HG02571 (cell line): ENCODE measurements at regions not wholly inside any gene's neighbourhood (a gene's known extent, or its start where the extent isn't known, plus 50 kb on each side); places are given as distances from the start of the nearest gene placed in this dataset.

ENCODE experiments used
- ATAC-seq: cut with Tn5 transposase; IDR thresholded peaks from one replicate; pipeline ENCODE4 v1.9.1; 2021; ENCODE audit warnings: mild to moderate bottlenecking, moderate library complexity; ENCODE audit not compliant: unreplicated experiment

DNA sequence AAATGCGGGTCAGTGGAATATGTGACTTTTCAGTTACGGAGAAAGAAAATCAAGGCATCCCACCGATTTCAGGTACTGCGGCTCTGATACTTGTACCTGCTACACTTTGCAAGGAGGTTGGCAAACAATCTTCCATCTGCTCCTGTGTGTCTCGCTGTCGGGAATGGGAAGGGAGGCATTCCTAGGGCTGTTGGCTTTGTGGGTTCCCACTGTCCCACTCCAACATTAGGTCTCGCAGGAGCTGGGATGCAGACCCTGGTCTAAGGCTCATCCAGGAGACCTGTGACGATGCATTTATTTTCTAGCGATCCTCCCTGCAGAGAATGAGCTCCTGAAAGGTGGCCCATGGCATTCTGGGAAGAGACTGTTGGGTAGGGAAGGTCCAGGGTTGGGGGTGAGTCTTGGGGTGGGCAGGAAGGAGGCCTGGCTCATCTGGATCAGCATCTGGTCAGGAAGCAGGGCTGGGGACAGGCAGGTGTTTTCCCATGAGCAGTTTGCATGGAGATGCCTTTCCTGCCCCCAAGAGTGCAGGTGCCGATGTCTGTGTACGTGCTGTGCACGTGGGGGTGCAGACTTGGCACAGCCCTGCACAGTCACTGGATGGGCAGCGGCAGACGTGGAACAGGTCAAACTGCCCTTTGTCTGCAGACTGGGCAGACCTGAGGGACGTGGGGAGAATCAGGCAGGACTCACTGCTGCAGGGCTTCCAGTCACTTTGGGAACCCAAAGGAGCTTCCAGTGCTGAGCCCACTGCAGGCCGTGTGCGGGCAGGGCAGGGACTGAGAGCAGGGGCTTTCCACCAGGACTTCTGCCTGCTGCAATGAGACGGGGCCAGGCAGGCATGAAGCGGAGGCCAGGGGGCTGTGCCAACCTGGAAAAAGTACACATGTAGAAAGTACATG, 152.4 kb downstream of the TEX29 start:
- ATAC-seq: no peak

DNA sequence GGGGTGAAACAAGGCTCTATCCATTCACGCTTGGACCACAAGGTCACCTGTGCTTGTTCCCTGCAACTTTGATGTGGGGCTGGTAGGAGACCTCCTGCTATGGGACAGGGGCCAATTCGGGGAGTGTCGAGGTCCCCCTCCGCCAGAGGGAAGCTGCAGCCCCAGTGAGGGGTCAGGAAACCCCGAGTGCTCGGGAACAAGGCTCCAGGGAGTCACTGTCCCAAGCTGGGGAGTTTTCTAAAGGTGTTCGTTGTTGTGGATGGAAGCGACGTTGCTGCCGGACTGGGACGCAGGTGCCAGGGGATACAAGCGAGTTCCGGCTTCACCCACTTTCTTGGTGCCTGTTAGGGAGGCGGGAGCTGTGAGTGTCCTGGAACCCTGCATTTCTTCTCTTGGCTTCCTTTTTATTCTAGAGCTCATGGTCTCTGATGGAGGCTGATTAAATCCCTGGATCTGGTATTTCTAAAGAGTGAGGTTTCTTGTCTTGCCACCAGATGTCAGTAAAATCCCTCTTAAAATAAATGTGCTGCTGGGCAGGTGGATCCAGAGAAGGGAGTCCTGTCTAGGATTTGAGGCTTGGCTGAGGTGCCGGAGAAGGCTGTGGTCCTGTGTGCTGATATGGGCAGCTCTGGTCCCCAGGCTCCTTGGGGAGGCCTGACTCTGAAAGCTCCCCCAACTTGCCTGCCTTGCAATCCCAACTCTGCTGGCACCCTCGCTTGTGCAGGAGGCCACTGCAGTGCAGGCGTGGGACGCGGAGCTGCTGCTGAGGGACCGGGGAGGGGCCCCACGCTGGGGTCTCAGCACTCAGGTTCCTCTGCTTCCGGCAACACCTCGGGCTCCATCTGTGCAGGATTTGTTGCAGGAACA, 153.9 kb downstream of the TEX29 start:
- ATAC-seq: no peak

DNA sequence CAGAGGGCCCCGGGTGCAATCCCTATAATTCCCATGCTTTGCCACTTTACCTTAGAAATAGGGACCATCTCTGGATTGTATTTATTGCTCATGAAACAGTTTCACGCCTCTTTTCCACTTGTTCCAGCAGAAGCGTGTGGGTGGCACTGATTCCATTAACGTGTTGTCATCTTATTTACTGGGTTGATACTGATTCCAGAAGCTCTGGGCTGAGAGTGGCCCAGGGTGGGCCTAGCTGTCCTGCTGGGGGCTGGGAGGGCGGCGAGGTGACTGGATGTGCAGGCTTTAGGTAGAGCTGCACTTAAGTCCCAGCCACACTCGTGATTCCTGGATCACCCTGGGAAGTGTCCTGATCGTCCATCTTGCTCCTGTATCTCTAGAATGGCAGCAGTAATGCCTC, 155.0 kb downstream of the TEX29 start:
- no peak for ATAC-seq

DNA sequence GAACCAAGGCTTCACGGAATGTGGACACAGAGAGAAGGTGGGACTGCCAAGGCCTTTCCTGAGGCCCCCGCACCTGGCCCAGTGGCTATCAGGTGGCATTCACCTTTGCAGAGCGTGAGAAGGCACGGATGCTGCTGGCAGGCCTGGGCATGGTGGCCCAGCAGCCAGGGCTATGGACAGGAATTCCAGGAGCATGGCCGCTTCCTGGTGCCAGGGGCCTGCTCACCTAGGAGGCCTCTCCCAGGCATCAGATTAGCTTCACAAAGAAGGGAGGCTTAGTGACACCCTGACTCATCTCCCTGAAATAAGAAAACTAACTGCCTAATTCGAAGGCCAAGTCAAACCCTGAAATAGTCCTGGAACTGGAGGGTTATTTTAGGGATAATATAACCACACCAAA, 155.8 kb downstream of the TEX29 start:
- ATAC-seq: no peak

DNA sequence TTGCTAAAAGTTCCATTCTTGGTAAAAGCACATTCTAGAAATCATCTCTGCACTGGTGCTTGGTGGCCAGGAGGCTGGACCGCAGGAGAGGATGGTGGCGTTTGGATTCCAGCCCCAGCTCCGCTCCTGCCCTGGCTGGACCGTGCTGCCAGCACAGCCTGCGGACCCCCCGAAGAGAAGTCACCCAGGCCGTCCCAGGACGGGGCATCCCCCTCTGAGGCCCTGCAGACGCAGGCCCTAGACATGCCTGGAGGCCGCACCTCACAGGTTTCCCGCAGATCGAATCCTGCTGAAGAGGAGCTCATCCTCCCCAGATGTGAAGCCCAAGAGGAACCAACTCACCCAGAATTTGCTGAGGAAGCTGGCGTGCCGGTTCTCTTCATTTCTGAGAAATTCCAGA, 159.0 kb downstream of the TEX29 start:
- ATAC-seq: no peak

DNA sequence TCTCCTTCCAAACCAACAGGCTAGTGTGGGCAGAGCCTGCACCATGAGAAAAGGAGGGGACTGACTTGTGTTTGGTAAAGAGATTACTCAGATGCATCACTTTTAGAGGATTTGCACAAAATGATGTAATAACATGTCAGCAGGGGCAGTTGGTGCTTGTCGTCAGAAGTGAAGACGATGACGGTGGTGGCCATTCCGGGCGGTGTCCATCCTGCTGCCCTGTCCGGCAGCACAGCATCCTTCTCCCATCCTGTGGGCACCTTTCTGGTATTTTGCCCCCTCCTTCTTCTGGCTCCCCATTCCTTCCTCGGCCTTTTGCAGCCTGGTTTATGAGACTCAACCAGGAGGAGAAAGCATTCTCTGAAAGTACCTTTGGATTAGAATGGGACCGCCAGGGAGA, 160.1 kb downstream of the TEX29 start:
- no peak for ATAC-seq

DNA sequence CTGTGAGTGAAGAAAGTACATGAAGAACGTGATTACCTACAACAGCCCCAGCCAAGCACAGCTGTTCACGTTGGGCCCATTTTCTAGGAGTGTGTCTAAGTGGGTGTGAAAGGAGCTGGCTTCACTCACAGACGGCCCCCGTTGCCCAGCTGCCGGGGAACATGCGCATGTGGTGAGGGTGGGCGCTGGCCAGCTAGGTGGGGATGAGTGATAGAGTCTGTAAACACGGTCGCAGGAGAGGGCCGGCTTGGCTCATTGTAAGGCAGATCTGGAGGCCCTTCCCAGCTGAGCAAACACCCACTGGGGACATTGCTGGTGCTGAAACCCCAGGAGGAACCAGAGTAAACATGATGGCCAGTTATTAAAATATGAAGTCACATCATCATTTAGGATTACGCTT, 160.5 kb downstream of the TEX29 start:
- ATAC-seq: no peak

DNA sequence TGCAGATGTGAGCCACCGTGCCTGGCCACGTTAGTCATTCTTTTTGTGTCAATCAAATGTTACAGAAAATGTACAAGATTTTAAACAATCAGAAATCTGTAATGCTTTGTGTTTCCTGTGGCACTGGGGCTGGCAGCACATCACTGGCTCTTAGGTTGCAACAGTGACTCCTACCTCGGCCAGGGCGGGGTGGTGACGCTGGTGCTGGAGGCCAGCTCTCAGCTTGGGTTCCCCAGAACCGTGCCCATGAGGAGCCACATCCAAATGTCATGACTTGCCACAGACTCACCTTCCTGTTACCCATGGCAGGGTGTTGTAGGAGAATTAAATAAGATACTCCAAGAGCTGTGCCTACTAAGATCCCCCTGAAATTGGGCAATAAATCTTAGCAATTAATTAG, 161.7 kb downstream of the TEX29 start:
- no peak for ATAC-seq

DNA sequence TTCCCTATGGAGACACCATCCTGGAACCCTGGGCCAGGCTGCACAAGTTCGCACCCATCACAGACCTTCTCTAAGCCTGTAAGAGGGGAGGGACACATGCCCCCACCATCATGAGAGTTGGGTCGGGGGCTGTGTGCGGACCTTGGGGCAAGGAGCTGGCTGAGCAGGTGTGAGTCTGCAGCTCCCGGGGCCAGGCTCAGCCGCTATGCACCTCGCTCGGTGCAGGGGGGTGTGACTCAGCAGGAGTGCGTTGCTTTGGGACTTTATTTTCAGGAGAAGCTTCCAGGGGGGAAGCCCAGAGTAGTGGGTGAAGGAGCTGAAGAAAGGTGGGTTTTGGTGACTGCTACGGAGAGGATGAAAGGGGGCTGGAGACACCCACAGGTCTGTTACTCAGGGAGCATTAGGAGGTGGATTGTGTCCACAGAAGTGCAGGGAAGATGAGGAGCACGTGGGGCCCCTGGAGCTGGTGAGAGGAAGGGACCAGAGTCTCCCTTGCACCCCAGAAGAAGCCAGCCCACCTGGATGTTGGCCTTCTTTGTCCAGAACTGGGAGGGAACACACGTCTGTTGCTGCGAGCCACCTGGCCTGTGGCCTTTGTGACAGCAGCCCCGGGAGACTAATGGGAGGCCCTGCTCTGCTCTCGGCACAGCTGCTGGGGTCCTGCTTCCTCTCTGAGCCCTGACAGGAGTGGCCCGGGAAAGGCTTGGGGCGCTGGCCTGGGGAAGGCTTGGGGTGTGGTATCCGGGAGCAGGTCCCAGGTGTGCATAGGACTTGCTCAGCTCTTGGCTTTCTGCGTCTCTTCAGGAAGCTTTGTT, 162.6 kb downstream of the TEX29 start:
- no peak for ATAC-seq

DNA sequence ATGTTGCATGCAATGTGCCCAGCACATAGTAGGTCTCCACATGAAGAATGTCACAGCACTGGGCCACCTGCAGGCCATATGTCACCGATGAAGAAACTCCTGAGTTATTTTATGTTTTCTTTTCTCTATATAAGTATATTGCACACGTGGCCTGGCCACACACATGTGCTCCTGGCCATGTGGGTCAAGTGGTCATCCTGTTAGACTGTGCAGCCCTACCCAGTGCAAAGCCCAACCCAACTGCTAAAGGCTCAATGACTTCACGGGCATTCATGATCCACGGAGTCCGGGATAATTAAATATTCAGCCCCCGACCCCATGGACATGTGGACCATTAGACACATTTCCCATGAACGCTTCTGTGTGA, 163.2 kb downstream of the TEX29 start:
- ATAC-seq: no peak

DNA sequence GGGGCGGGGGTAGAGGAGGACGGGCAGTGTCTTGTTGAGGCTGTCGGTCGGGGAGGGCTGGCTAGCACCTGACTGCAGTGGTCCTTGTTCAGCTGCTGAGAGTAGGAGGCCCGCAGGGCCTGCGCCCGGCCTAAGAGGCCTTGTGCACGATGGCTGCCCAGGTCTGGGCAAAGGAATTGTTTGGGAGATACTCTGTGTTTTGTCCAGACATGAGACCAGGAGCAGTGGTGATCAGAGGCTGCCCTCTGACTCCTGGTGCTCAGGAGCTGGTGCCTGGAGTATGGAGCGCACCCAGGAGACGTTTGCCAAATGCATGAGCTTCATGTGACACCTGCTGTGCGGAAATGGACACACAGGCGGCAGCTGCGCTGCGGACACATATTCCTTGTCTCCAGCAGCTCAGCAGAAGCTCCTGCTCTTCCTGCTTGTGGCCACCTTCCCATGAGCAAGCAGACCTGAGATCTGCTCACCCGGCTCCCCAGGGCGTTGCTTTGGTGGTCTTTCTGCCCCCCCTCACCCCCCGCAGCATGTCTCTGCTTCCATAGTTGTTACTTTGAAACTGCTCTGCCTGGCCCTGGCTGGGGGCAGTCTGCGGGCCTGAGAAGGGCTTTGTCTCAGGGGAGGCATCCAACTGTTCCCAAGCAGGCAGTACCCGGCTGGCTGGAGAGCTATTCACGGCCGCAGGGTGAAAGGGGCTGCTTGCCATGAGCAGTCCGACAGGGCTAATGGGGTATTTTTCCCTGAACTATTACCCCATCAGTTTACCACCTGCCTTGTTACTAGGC, 163.9 kb downstream of the TEX29 start:
- ATAC-seq: no peak

DNA sequence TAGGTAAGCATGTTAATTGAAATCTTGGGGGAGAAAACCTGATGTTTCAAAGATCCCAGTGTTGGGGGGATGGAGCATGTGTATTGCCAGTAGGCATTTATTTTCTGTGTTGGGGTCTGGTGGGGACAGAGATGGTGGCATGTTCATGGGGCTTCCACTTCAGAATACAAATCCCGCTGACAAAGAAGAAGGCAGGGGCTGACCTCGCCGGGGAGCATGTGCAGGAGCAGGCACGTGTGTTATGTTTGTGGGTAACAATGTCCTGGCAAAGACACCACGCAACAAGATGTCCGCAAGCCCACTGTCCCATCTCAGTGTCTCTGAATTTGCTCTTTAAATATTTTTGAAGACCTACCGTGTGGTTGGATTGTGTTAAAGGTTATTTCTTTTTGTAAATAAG, 164.5 kb downstream of the TEX29 start:
- ATAC-seq: no peak

DNA sequence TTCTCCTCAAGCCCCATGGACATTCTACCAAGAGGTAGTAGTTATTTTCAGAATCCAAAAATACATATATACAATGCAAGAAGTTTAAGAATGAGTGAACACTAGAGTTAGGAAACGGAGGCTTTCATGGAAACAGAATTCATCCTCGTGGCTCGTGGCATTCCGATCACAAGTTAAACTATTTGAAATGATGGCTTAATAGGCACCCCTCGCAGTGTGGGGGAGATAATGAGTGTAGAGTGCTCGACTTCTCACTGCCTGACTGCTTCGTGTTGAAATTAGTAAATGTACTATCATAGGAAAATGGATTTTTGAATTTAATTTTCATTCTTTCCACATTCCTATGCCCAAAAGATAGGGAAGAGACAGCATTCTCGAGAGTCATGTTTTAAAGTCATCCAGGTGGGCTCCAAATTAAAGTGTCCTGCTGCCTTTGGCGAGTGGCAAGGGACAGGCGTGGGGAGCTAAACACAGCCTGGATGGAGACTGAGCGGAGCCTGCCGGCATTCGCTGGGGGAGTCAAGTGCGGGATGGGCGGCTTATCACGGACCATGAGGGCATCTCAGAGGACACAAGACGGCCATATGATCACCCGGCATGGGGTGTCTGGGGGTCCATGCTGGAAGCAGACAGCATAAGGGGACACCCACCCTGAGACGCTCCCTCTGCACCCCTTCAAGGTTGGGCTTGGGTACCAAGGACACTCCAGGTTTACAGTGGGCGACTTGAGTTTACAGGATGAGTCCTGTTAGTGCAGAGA, 165.2 kb downstream of the TEX29 start:
- ATAC-seq: no peak

DNA sequence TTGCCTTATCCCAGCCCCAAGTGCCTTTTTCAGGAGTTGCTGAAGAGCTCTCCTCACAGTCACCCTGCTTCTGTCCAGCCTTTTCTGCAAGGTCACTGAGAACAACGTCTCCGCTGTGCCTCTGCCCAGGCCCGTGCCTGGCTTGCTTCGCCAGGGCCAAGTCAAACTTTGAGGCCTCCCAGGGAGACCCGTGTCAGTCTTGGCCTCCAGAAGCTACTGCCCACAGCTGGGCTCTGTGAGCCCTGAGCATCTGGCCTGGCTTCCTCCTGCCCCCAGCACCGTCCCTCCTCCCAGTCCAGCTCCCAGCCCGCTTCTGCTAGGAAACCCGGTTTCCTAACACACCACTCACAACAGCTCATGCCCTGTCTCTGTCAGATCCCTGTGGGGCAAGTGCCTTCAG, 165.9 kb downstream of the TEX29 start:
- no peak for ATAC-seq

DNA sequence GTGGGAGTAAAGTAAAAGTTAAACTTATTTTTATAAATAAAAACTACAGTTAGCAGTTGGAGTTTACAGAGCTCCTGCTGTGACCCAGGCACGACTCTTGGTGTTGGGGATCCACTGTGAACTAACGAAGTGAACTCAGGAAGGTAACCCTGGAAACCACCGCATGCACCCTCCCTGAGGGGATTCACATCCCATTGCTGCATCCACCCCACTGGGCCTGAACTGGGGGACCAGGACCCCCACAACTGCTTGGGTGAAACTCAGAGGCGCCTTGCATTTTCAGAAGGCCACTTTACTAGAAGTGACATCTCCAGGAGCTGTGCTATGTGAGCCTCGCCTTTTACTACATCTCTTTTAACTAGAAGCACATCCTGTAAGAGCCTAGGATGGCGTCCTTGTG, 166.4 kb downstream of the TEX29 start:
- no peak for ATAC-seq

DNA sequence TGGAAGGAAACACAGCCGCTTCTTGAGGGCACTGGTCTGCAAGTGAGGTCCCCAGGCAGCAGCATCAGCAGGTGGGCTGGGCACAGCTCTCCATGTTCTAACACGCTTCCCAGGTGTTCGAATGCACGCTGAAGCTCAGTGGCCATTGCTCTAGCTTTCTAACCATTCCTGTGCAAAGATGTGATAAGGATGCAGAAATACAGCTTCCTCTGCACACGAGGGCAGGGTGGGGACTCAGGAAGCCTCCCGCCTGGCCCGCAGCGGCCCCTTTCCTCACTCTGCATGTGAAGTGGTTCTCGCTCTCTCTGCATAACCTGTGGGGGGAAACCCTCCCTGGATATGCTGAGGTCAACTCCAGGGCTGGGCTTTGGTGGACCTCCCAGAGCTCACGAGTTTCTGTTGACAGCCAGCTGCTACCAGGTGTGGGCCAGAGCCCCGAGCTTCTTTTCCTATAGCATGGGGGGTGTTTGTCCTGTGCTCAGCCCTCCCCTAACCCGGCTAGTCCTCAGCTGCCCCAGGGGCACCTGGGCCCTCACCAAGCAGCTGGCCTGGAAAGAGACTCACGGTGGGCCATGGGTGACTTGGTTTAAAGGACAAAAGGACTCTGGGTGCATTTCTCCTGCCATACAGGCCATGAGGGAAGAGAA, 168.2 kb downstream of the TEX29 start:
- ATAC-seq: no peak

DNA sequence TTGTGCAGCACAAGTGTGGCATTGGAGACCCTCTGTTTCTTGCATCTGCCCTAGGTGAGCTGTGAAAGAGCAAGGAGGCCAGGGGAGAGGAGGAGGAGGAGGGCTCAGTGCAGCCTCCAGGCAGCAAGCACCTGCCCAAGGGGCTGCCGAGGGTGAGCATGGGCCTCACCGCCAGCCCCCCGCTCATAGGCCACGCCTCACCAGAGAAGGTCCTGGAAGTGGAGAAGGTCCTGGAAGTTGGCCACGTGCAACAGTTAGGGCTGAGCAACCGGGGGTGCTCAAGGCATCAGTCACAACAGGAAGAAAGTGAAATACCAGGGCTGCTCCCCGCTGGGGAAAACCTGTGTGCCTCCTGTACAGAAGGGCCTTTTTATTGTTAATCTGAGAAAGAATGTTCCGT, 168.9 kb downstream of the TEX29 start:
- ATAC-seq: no peak

DNA sequence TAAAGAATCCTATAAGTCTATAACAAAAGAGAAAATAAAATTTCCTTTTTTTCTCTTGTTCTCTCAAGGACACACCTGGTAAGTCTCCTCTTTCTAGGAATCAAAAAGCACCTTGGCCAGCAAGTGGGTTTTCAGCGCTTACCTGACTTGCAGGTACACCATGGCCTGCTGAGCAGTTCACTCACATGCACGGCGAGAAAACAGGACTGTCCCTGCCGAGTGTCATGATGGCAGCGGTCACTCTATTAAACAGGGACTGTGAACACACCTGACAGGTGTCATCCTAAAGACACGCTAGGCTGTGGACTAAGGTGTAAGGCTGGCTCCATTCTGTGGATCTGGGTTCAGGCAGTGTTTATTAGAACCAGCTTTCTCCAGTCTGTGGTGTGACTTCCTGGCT, 170.2 kb downstream of the TEX29 start:
- no peak for ATAC-seq

DNA sequence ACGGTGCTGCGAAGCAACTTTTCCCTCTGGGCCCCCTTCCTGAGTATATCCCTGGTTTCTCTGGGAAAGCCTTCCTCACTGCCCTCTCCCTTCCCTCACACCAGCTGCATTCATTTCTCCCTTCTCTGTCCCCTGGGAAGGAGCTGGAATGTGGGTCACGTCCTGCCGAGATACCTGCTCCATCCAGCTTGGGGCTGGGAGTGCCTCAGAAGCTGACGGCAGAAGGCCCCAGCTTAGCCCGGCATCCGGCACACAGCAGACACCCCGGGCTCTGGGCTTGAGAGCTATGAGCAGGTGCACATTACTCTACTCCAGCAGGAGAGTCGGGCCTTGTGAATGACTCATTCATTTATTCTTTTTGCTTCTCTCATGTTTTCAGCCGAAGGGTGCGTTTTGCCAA, 170.6 kb downstream of the TEX29 start:
- no peak for ATAC-seq
